ENCODE measurements at regions not wholly inside any gene's neighbourhood (a gene's known extent, or its start where the extent isn't known, plus 50 kb on each side); places are given as distances from the start of the nearest gene placed in this dataset.
"Not testable (repeated sequence)": the region's sequence is repeated elsewhere in the genome, so short reads cannot be mapped to it uniquely, and the experiment has no call there.

DNA sequence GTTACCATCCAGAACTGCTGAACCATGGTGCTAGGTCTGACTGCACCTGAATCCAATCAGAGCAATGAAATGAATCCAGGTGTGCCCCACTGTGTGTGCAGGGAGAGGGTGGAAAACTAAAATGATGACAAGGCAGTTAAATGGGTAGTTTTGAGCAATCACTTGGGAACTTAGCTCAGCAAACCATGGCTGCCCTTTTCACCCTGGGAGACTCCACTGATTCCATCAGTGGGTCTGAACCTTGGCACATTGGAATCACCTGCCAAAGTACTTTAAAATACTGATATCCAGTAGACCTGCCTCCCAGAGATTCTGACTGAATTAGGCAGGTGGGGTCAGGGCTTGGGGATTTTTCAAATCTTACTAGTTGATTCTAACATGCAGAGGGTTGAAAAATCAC is 59.8 kb upstream of the USP3 start:
- FAIRE-seq (no peak), DNase-seq (ENCODE audit: insufficient read length, low spot score) (no peak)
- TF ChIP-seq POLR2AphosphoS5 (IDR thresholded peaks at IDR 0.05; ENCODE audit: low read depth, low read length) (no peak), POLR2A (IDR thresholded peaks at IDR 0.05; ENCODE audit: low read depth, low read length) (no peak)

DNA sequence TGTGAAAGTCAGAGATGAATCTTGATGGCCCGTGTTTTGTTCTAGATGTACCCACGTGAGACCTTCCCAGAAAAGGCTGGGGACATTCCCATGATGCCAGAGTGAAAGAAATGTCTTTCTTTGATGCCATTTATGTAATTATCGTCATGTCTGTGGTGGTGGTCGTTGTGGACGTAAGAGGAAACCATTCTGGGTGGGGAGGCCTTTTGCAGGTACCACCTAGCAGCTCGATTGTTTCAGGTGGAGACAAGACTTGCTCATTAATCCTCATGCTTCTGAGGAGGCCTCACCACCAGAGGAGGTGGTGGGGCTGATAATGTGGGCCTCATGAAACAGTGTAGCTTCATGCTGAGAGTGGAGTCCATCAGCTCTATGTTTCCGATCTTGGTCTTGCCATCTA is 58.1 kb upstream of the USP3 start:
- DNase-seq (ENCODE audit: insufficient read length, low spot score) (no peak), FAIRE-seq (no peak)
- TF ChIP-seq TAF1 (IDR thresholded peaks at IDR 0.05; ENCODE audit: low read depth, low read length) = no peak
- TF ChIP-seq POLR2AphosphoS5 (IDR thresholded peaks at IDR 0.05; ENCODE audit: low read depth, low read length) = no peak
- no peak for TF ChIP-seq POLR2A (IDR thresholded peaks at IDR 0.05; ENCODE audit: low read depth, low read length)
- TF ChIP-seq POU2F2 (IDR thresholded peaks at IDR 0.05; ENCODE audit: low read depth, low read length) = no peak
- TF ChIP-seq SPI1 (IDR thresholded peaks at IDR 0.05; ENCODE audit: low read depth, low read length) = no peak
- TF ChIP-seq PAX5 (IDR thresholded peaks at IDR 0.05; ENCODE audit: insufficient read depth, low read length, severe bottlenecking) = no peak

DNA sequence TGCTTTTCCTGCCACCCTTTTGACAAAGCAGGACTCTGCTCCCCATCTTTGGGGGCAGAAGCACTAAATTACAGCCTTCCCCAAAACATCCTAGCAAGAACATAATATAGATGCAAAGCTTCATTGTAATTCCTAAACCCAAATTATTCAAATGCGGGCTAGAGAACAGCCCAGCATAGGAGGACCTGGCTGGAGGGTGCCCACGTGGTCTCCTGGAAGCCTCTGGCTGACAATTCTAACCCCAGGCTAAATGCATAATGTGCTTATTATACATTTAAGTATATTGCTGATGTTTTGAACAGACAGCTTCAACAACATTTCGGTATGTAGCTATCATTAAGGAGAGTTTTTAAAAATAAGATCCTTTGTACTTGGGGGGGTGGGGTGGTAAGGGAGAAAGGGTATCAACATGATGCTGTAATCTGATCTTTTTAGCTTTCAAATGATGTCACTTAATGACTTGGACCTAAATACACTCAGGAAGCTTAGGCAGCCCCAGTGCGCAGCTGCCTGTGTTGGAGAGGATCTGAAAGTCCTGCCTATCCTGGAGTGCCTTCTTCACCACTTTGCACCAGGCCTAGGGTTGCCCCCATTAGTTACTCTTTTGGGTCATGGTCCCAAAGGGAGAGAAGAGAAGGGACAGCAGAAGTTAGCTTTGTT is 57.2 kb upstream of the USP3 start:
- TF ChIP-seq SPI1 (IDR thresholded peaks at IDR 0.05; ENCODE audit: low read depth, low read length) (no peak), PAX5 (IDR thresholded peaks at IDR 0.05; ENCODE audit: insufficient read depth, low read length, severe bottlenecking) (no peak), POU2F2 (IDR thresholded peaks at IDR 0.05; ENCODE audit: low read depth, low read length) (no peak), POLR2AphosphoS5 (IDR thresholded peaks at IDR 0.05; ENCODE audit: low read depth, low read length) (no peak), POLR2A (IDR thresholded peaks at IDR 0.05; ENCODE audit: low read depth, low read length) (no peak), TAF1 (IDR thresholded peaks at IDR 0.05; ENCODE audit: low read depth, low read length) (no peak)
- no peak for DNase-seq (ENCODE audit: insufficient read length, low spot score)
- no peak for FAIRE-seq

DNA sequence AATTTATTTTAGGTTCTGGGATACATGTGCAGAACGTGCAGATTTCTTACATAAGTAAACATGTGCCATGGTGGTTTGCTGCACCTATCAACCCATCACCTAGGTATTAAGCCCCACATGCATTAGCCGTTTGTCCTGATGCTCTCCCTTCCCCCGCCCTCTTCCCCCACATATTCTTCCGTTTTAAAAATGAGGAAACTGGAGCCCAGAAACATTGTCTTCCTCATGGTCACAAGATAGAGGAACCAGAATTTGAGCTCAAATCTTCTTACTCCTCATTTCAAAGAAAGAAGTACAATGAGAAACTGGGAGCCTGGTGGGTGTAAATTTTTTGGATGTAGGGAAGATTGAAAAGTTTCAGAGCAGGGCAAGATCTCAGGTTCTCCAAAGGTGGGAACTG is 56.1 kb upstream of the USP3 start:
- TF ChIP-seq TAF1 (IDR thresholded peaks at IDR 0.05; ENCODE audit: low read depth, low read length) (no peak), POU2F2 (IDR thresholded peaks at IDR 0.05; ENCODE audit: low read depth, low read length) (no peak)
- DNase-seq (ENCODE audit: insufficient read length, low spot score) (no peak), FAIRE-seq (no peak)

DNA sequence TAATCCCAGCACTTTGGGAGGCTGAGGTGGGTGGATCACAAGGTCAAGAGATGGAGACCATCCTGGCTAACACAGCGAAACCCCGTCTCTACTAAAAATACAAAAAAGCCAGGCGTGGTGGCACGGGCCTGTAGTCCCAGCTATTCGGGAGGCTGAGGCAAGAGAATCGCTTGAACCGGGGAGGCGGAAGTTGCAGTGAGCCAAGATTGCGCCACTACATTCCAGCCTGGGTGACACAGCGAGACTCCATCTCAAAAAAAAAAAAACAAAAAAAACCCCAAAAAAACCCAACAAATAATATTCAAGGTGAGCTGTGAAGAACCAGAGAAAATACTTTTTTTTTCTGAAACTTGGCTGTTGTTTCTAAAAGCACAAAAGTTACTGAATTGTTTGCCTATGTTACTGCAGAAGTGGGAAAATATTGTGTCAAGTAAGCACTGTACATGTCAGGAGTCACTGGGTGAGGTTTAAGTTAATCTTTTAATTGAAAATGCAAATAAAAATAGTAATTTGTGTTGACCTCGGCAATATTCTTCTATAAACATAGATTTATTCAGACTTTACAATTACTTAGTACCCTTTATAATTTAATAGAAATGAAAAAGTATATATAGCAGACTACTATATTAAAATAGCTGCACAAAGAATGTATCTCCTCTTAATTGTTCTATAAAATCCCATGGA is 55.4 kb upstream of the USP3 start:
- DNase-seq (ENCODE audit: insufficient read length, low spot score); FAIRE-seq: not testable (repeated sequence)

DNA sequence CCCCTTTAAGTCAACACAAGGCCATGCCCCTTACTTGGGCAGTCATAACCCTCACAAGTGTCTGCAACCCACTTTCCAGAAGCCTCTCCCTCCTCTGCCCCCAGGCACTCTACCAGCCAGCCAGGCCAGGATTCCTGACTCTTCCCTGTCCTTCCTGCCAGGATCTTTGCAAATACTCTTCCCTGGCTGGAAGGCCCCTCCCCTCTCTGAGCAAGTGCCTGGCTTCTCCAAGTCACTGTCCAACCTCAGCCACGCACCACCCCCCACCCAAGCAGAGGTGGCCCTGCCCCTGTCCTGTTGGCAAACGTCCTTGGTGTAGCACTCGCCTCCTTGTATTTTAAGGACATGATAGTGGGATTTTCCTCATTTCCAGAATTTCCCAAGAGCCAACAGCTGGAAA is 54.7 kb upstream of the USP3 start:
- TF ChIP-seq POU2F2 (IDR thresholded peaks at IDR 0.05; ENCODE audit: low read depth, low read length) (no peak), TAF1 (IDR thresholded peaks at IDR 0.05; ENCODE audit: low read depth, low read length) (no peak), POLR2A (IDR thresholded peaks at IDR 0.05; ENCODE audit: low read depth, low read length) (no peak), PAX5 (IDR thresholded peaks at IDR 0.05; ENCODE audit: insufficient read depth, low read length, severe bottlenecking) (no peak), POLR2AphosphoS5 (IDR thresholded peaks at IDR 0.05; ENCODE audit: low read depth, low read length) (no peak), SPI1 (IDR thresholded peaks at IDR 0.05; ENCODE audit: low read depth, low read length) (no peak)
- no peak for FAIRE-seq
- DNase-seq (ENCODE audit: insufficient read length, low spot score) = no peak

DNA sequence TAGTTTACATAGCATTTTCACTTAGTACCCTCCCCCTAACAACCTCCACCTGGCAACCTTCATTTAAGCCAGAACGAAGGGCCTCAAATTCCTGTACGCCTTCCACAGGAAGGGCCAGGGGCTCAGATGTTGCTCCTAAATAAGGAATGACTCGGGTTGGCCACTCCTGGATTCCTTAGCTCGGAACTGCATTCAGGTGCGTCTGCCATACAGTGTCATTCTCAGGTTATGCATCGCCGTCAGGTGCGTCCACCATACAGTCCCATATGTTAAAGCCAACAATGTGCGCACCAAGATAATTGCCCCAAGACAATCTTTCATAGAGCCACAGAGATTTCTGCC is 53.5 kb upstream of the USP3 start:
- FAIRE-seq (no peak), DNase-seq (ENCODE audit: insufficient read length, low spot score) (no peak)
- TF ChIP-seq PAX5 (IDR thresholded peaks at IDR 0.05; ENCODE audit: insufficient read depth, low read length, severe bottlenecking) = no peak
- no peak for TF ChIP-seq POU2F2 (IDR thresholded peaks at IDR 0.05; ENCODE audit: low read depth, low read length)
- TF ChIP-seq POLR2A (IDR thresholded peaks at IDR 0.05; ENCODE audit: low read depth, low read length) = no peak
- TF ChIP-seq SPI1 (IDR thresholded peaks at IDR 0.05; ENCODE audit: low read depth, low read length) = no peak
- TF ChIP-seq TAF1 (IDR thresholded peaks at IDR 0.05; ENCODE audit: low read depth, low read length) = no peak
- no peak for TF ChIP-seq POLR2AphosphoS5 (IDR thresholded peaks at IDR 0.05; ENCODE audit: low read depth, low read length)

DNA sequence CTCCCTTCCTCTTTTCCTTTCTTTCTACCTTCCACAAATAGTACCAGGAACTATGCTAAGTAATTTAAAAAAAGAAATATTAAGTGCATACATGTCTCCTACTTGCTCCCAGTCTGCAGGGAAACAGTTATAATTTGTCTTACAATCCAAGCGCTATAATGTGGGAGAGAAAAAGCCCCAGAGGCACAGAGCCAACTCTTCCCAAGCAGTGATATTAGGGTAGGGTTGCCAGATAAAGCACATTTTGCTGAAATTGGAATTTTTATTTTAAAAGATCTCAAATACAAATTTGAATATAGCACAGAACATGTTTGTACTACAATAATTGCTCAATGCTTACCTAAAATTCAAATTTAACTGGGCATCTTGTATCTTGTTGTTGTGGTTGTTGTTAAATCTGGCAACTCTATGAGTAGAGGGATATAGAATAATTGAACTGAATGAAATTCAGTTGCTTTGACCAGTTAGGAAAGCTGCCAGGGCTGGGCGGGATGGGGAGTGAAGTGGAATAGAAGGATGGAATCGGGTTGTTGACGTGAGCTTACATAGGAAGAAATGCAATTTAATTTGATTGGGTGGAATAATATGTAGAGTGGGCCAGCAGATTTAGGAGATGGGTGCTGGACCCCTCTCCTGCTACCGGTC is 52.6 kb upstream of the USP3 start:
- DNase-seq (ENCODE audit: insufficient read length, low spot score) (no peak), FAIRE-seq (no peak)
- TF ChIP-seq SPI1 (IDR thresholded peaks at IDR 0.05; ENCODE audit: low read depth, low read length) = no peak
- TF ChIP-seq PAX5 (IDR thresholded peaks at IDR 0.05; ENCODE audit: insufficient read depth, low read length, severe bottlenecking) = no peak
- no peak for TF ChIP-seq POLR2AphosphoS5 (IDR thresholded peaks at IDR 0.05; ENCODE audit: low read depth, low read length)
- TF ChIP-seq POLR2A (IDR thresholded peaks at IDR 0.05; ENCODE audit: low read depth, low read length) = no peak
- no peak for TF ChIP-seq TAF1 (IDR thresholded peaks at IDR 0.05; ENCODE audit: low read depth, low read length)
- no peak for TF ChIP-seq POU2F2 (IDR thresholded peaks at IDR 0.05; ENCODE audit: low read depth, low read length)

DNA sequence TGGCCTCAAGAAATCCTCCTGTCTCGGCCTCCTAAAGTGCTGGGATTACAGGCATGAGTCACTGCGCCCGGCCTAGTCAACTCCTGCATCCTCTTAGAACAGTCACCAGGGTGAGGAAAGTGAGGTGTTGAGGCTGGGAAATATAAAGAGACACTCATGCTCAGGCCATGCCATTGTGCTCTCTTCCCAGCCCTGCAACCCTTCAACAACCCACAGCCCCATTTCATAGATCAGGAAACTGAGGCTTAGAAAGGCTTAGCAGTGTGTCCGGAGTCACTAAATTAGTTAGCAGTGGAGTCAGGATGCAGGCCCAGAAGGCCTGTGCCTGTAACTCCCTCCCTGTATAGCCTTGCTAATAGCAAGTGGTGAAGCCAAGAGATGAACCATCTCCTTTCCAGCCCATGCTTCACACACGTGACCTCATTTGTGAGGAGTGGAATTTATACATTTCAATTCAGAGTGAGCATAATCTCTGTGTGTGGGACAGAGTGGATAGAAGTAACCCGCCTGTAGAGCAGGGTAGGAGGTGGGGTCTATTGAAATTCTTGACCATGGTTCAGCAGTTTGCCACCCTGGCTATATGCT is 51.7 kb upstream of the USP3 start:
- no peak for DNase-seq (ENCODE audit: insufficient read length, low spot score)
- TF ChIP-seq POU2F2 (IDR thresholded peaks at IDR 0.05; ENCODE audit: low read depth, low read length) (no peak), POLR2AphosphoS5 (IDR thresholded peaks at IDR 0.05; ENCODE audit: low read depth, low read length) (no peak), SPI1 (IDR thresholded peaks at IDR 0.05; ENCODE audit: low read depth, low read length) (no peak), PAX5 (IDR thresholded peaks at IDR 0.05; ENCODE audit: insufficient read depth, low read length, severe bottlenecking) (no peak), POLR2A (IDR thresholded peaks at IDR 0.05; ENCODE audit: low read depth, low read length) (no peak), TAF1 (IDR thresholded peaks at IDR 0.05; ENCODE audit: low read depth, low read length) (no peak)

More for the DNA sequence above, 51.7 kb upstream of the USP3 start:
- FAIRE-seq = no peak
